ENCODE measurements at regions not wholly inside any gene's neighbourhood (a gene's known extent, or its start where the extent isn't known, plus 50 kb on each side); places are given as distances from the start of the nearest gene placed in this dataset.
"Not testable (repeated sequence)": the region's sequence is repeated elsewhere in the genome, so short reads cannot be mapped to it uniquely, and the experiment has no call there.

DNA sequence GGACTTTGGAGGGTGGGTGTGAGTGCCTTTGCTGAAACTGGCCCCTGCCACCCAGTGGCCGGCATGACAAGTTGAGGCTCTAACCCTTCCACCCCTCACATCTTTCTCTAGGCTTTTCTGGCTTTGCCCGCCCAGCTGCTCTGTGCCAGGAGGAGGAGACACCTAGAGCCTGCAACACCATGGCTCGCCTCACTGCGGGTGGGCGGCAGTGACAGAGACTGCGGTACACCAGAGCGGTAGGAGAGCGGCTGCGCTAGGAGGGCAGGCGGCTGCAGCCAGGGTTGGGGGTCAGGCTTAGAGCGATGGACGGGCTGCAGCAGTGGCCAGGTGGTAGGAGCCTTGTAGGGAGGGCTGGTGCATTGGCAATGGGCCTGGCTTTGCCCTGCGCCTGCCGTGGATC, 1556.9 kb downstream of the RPIA start:
- not testable (repeated sequence) for TF ChIP-seq POLR2A, POLR2AphosphoS5 (IDR thresholded peaks at IDR 0.05)
- TF ChIP-seq, protein P1, sequence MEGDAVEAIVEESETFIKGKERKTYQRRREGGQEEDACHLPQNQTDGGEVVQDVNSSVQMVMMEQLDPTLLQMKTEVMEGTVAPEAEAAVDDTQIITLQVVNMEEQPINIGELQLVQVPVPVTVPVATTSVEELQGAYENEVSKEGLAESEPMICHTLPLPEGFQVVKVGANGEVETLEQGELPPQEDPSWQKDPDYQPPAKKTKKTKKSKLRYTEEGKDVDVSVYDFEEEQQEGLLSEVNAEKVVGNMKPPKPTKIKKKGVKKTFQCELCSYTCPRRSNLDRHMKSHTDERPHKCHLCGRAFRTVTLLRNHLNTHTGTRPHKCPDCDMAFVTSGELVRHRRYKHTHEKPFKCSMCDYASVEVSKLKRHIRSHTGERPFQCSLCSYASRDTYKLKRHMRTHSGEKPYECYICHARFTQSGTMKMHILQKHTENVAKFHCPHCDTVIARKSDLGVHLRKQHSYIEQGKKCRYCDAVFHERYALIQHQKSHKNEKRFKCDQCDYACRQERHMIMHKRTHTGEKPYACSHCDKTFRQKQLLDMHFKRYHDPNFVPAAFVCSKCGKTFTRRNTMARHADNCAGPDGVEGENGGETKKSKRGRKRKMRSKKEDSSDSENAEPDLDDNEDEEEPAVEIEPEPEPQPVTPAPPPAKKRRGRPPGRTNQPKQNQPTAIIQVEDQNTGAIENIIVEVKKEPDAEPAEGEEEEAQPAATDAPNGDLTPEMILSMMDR (IDR thresholded peaks at IDR 0.05), result not testable (repeated sequence)
